Glutamatergic neuron (in vitro differentiated cells): ENCODE measurements at regions not wholly inside any gene's neighbourhood (a gene's known extent, or its start where the extent isn't known, plus 50 kb on each side); places are given as distances from the start of the nearest gene placed in this dataset.

Source experiments
- DNase-seq: peaks from one replicate; pipeline ENCODE4 v3.0.0; 2022
- H3K27ac Mint-ChIP-seq: one replicate; pipeline ENCODE4 v1.8.0; 2020; ENCODE audit warnings: mild to moderate bottlenecking, mixed read lengths, inconsistent platforms; ENCODE audit not compliant: unreplicated experiment
- H3K27me3 Mint-ChIP-seq: one replicate; pipeline ENCODE4 v1.8.0; 2020; ENCODE audit warnings: mild to moderate bottlenecking, moderate library complexity, mixed read lengths, inconsistent platforms; ENCODE audit not compliant: unreplicated experiment
- H3K36me3 Mint-ChIP-seq: one replicate; pipeline ENCODE4 v1.8.0; 2020; ENCODE audit warnings: mild to moderate bottlenecking, mixed read lengths, inconsistent platforms; ENCODE audit not compliant: unreplicated experiment
- H3K4me1 Mint-ChIP-seq: one replicate; pipeline ENCODE4 v1.8.0; 2020; ENCODE audit warnings: mild to moderate bottlenecking, low read depth, mixed read lengths, inconsistent platforms; ENCODE audit not compliant: unreplicated experiment
- H3K4me3 Mint-ChIP-seq: one replicate; pipeline ENCODE4 v1.8.0; 2020; ENCODE audit warnings: mild to moderate bottlenecking, mixed read lengths, inconsistent platforms; ENCODE audit not compliant: unreplicated experiment
- H3K9me3 Mint-ChIP-seq: one replicate; pipeline ENCODE4 v1.8.0; 2020; ENCODE audit warnings: mild to moderate bottlenecking, moderate library complexity, mixed read lengths, inconsistent platforms; ENCODE audit not compliant: unreplicated experiment
- CTCF ChIP-seq: fragments of 200-600 bp; sonication (generic); IDR thresholded peaks from one replicate; pipeline ENCODE4 v1.5.0; 2021; ENCODE audit not compliant: partially characterized antibody, unreplicated experiment

- H3K4me3 Mint-ChIP-seq: no peak overlapping the region
- no peaks in the 10 kb centered on the region for H3K36me3 Mint-ChIP-seq
- peaks cover 24% of the 10 kb centered on the region for H3K4me1 Mint-ChIP-seq
- peaks cover 6% of the 10 kb centered on the region for H3K9me3 Mint-ChIP-seq
- peak overlapping the region; percentile 29 for H3K27ac Mint-ChIP-seq
- DNase-seq: no peak
- peaks cover 8% of the 10 kb centered on the region for H3K27me3 Mint-ChIP-seq
- TF ChIP-seq CTCF: no peak
Measured at GRCh38 chr14:81686512-81686911, 152.9 kb upstream of the SEL1L start.

GRCh38 chr14:81691931-81692330, 158.3 kb upstream of the SEL1L start:
- Mint-ChIP-seq H3K4me3 (no peak overlapping the region), H3K4me1 (peaks cover 6% of the 10 kb centered on the region)

GRCh38 chr14:81694419-81694818, 160.8 kb upstream of the SEL1L start:
- Mint-ChIP-seq H3K27ac (no peak overlapping the region), H3K36me3 (no peaks in the 10 kb centered on the region), H3K27me3 (no peaks in the 10 kb centered on the region), H3K9me3 (no peaks in the 10 kb centered on the region), H3K4me3 (no peak overlapping the region), H3K4me1 (peaks cover 6% of the 10 kb centered on the region)
- TF ChIP-seq CTCF: no peak
- no peak for DNase-seq

More at GRCh38 chr14:81691931-81692330, 158.3 kb upstream of the SEL1L start:
- H3K36me3 Mint-ChIP-seq: no peaks in the 10 kb centered on the region
- no peak for TF ChIP-seq CTCF
- H3K9me3 Mint-ChIP-seq: no peaks in the 10 kb centered on the region
- no peaks in the 10 kb centered on the region for H3K27me3 Mint-ChIP-seq
- DNase-seq: no peak
- no peak overlapping the region for H3K27ac Mint-ChIP-seq

GRCh38 chr14:81709681-81710080, 176.0 kb upstream of the SEL1L start:
- DNase-seq: no peak
- H3K4me3 Mint-ChIP-seq: no peak overlapping the region
- H3K27ac Mint-ChIP-seq: no peak overlapping the region
- no peak for TF ChIP-seq CTCF
- no peaks in the 10 kb centered on the region for H3K9me3 Mint-ChIP-seq
- peaks cover 5% of the 10 kb centered on the region for H3K36me3 Mint-ChIP-seq
- H3K4me1 Mint-ChIP-seq: peaks cover 10% of the 10 kb centered on the region
- H3K27me3 Mint-ChIP-seq: no peaks in the 10 kb centered on the region

- Mint-ChIP-seq H3K9me3 (peaks cover 2% of the 10 kb centered on the region), H3K4me1 (peaks cover 10% of the 10 kb centered on the region), H3K27me3 (no peaks in the 10 kb centered on the region), H3K27ac (no peak overlapping the region), H3K36me3 (peaks cover under 1% of the 10 kb centered on the region), H3K4me3 (no peak overlapping the region)
- DNase-seq: no peak
- peak; percentile 46 for TF ChIP-seq CTCF
Measured at GRCh38 chr14:81710232-81710845, 176.7 kb upstream of the SEL1L start.
